ENCODE measurements at regions not wholly inside any gene's neighbourhood (a gene's known extent, or its start where the extent isn't known, plus 50 kb on each side); places are given as distances from the start of the nearest gene placed in this dataset.

GRCh38 chr10:31652038-31652437, 276.6 kb downstream of the ARHGAP12 start:
- 0% methylated on average over 1 of the region's 1 CpG for WGBS (ENCODE audit: insufficient coverage, low coverage, missing lambda C conversion rate)
- no peak for FAIRE-seq
- no peak overlapping the region for H3K9ac ChIP-seq (ENCODE audit: insufficient read depth in 1 of 2, low read depth in 2 of 2, low read length in 2 of 2)
- H3K4me3 ChIP-seq, result no peak overlapping the region
- POLR2A ChIA-PET, result no interaction called here
- no peaks in the 10 kb centered on the region for H3K79me2 ChIP-seq (ENCODE audit: control insufficient read depth, insufficient read depth, low read length)
- H3K4me1 ChIP-seq (replicated peaks in 1 of 2; ENCODE audit: control insufficient read depth in 2 of 2, insufficient read depth in 2 of 2, low read length in 2 of 2), result no peaks in the 10 kb centered on the region
- TF ChIP-seq TEAD2 (tag; IDR thresholded peaks at IDR 0.05) (no peak), LARP7 (IDR thresholded peaks at IDR 0.05) (no peak), TCF3 (CRISPR knock-in tag; IDR thresholded peaks at IDR 0.05) (no peak), ZNF655 (CRISPR knock-in tag; IDR thresholded peaks at IDR 0.05) (no peak), ZNF324 (CRISPR knock-in tag; IDR thresholded peaks at IDR 0.05) (no peak), ZNF384 (IDR thresholded peaks at IDR 0.05; ENCODE audit: low read depth, low read length) (no peak), SNAPC5 (CRISPR knock-in tag; IDR thresholded peaks at IDR 0.05) (no peak), NKRF (IDR thresholded peaks at IDR 0.05; ENCODE audit: borderline replicate concordance) (no peak), TAF15 (IDR thresholded peaks at IDR 0.05; ENCODE audit: low read depth, low read length) (no peak), ZNF695 (CRISPR knock-in tag; IDR thresholded peaks at IDR 0.05) (no peak), ZNF212 (CRISPR knock-in tag; IDR thresholded peaks at IDR 0.05) (no peak), NFYB (IDR thresholded peaks at IDR 0.05; ENCODE audit: extremely low read depth, insufficient read length) (no peak), ZKSCAN8 (CRISPR knock-in tag; IDR thresholded peaks at IDR 0.05) (no peak), SMC3 (conservative IDR thresholded peaks at IDR 0.05; ENCODE audit: insufficient read depth, low read depth, low read length) (no peak), KDM1A (IDR thresholded peaks at IDR 0.05) (no peak), HMGXB4 (CRISPR knock-in tag; IDR thresholded peaks at IDR 0.05) (no peak), HNRNPLL (IDR thresholded peaks at IDR 0.05; ENCODE audit: low read depth, low read length, poor library complexity, severe bottlenecking) (no peak), STAG1 (CRISPR knock-in tag; IDR thresholded peaks at IDR 0.05; ENCODE audit: borderline replicate concordance) (no peak)
- CTCF ChIA-PET (ENCODE audit: low intra/inter-chr PET ratio), result no interaction called here
- H3K4me2 ChIP-seq (ENCODE audit: insufficient read depth, low read length), result no peak overlapping the region
- H3K9me3 ChIP-seq (replicated peaks; ENCODE audit: control insufficient read depth, insufficient read depth, low read depth, low read length), result no peaks in the 10 kb centered on the region
- DNase-seq (ENCODE audit: extremely low read depth in 1 of 4, low spot score in 3 of 4), result no peak
- H4K20me1 ChIP-seq (replicated peaks; ENCODE audit: control insufficient read depth, insufficient read depth, low read length), result no peaks in the 10 kb centered on the region
- no peak for ATAC-seq
- H3K36me3 ChIP-seq (ENCODE audit: control insufficient read depth, insufficient read depth, low read length), result no peaks in the 10 kb centered on the region
- in situ Hi-C loops (cut with MboI), result no loop called here
- H3K9me1 ChIP-seq (ENCODE audit: control insufficient read depth, insufficient read depth, low read length), result no peaks in the 10 kb centered on the region
- H3K27me3 ChIP-seq (ENCODE audit: control insufficient read depth in 2 of 2, insufficient read depth in 2 of 2, low read length in 2 of 2), result peaks cover 2 to 5% of the 10 kb centered on the region in 2 experiments; a peak in 3 of 5 replicates
- intact Hi-C loops (cut with micrococcal nuclease), result no loop called here
- H3K27ac ChIP-seq (ENCODE audit: extremely low read depth, low read depth, low read length), result no peak overlapping the region
- BruUV-seq (replicated peaks), result no TSS peak
- no peak overlapping the region for H2AFZ ChIP-seq (ENCODE audit: low read depth, low read length)
